ENCODE measurements at regions not wholly inside any gene's neighbourhood (a gene's known extent, or its start where the extent isn't known, plus 50 kb on each side); places are given as distances from the start of the nearest gene placed in this dataset.
"Not testable (repeated sequence)": the region's sequence is repeated elsewhere in the genome, so short reads cannot be mapped to it uniquely, and the experiment has no call there.

GRCh38 chr6:102126488-102126887 lies 733.0 kb downstream of the GRIK2 start:
- no peaks in the 10 kb centered on the region for H3K36me3 ChIP-seq
- no peak overlapping the region for H3K4me3 ChIP-seq
- no peaks in the 10 kb centered on the region for H3K27me3 ChIP-seq
- H3K9me3 ChIP-seq: no peaks in the 10 kb centered on the region
- DNase-seq: no peak

GRCh38 chr6:102127253-102127652 lies 733.7 kb downstream of the GRIK2 start:
- Histone ChIP-seq H3K36me3 (no peaks in the 10 kb centered on the region), H3K9me3 (no peaks in the 10 kb centered on the region), H3K4me3 (no peak overlapping the region), H3K27me3 (no peaks in the 10 kb centered on the region)
- DNase-seq: no peak

- H3K4me3 ChIP-seq: no peak overlapping the region
- H3K27me3 ChIP-seq: no peaks in the 10 kb centered on the region
- no peak for DNase-seq
- H3K36me3 ChIP-seq: no peaks in the 10 kb centered on the region
- no peaks in the 10 kb centered on the region for H3K9me3 ChIP-seq
Observed at GRCh38 chr6:102137859-102138258, 744.4 kb downstream of the GRIK2 start.

DNA sequence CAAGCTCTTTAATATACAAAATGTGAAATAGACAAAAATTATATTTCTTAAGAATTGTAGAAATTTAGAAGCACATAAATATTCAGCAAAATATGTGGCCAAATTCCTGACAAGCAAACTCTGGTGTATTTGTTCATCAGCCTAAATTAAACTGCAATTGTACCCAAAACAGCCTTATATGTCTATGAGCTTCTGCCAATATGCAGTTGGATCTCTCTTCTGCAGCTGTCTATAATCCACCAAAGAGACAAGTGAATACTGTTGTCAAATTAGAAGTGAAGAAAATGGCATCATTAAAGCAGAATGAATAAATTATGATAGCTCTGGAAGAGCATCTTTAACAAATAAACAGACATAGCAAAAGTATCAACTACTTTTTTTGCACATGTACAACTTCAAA lies 755.7 kb downstream of the GRIK2 start:
- Histone ChIP-seq H3K36me3 (no peaks in the 10 kb centered on the region), H3K4me3 (no peak overlapping the region), H3K27me3 (no peaks in the 10 kb centered on the region), H3K9me3 (no peaks in the 10 kb centered on the region)
- no peak for DNase-seq

DNA sequence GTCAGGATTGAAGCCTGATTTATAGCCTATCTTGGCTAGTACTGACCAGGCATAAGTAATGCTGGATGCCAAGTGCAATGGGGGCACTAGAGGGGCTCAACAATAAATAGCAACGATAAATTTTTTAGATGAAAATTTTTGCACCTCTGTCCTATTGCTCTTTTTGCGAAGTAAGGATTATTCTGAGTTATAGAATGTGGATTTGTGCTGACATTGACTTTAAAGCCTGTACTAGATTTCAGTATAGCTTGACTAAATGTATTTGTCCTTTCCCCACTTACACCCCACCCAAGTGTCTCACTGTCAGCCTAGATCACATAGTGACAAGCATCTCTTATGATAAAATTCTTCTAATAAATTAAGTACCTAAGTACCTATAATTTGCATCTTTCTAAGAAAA lies 757.0 kb downstream of the GRIK2 start:
- Histone ChIP-seq H3K4me3 (no peak overlapping the region), H3K9me3 (no peaks in the 10 kb centered on the region), H3K27me3 (no peaks in the 10 kb centered on the region), H3K36me3 (no peaks in the 10 kb centered on the region)
- no peak for DNase-seq

DNA sequence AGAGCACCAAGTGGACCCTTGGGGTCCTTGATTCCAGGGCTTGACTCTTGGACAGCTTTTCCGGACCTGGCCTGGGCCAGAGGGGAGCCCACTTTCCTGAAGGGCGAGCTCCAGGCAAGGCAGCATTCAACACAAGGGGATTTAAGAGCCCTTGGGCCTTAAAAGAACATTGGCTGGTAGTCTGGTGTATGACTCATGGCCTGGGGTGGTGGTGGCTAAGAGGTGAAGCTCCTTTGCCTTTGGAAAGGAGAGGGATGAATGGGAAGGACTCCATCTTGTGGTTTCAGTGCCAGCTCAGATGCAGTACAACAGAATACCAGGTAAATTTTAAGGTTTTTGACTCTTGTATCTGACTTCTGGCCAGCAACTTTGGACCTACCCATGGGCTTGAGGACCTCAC lies 760.7 kb downstream of the GRIK2 start:
- DNase-seq: peak; percentile 1
- Histone ChIP-seq H3K4me3 (no peak overlapping the region), H3K9me3 (no peaks in the 10 kb centered on the region), H3K36me3 (no peaks in the 10 kb centered on the region), H3K27me3 (no peaks in the 10 kb centered on the region)

GRCh38 chr6:102154874-102155273 lies 761.4 kb downstream of the GRIK2 start:
- Histone ChIP-seq H3K4me3 (no peak overlapping the region), H3K36me3 (no peaks in the 10 kb centered on the region), H3K27me3 (no peaks in the 10 kb centered on the region), H3K9me3 (no peaks in the 10 kb centered on the region)
- DNase-seq: no peak

DNA sequence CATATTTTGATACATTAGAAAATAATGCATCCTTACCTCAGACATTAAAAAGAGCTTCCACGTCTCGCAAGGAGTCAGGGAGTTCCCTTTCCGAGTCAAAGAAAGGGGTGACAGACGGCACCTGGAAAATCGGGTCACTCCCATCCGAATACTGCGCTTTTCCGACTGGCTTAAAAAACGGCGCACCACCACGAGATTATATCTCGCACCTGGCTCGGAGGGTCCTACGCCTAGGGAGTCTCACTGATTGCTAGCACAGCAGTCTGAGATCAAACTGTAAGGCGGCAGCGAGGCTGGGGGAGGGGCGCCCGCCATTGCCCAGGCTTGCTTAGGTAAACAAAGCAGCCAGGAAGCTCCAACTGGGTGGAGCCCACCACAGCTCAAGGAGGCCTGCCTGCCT lies 776.3 kb downstream of the GRIK2 start:
- not testable (repeated sequence) for DNase-seq

DNA sequence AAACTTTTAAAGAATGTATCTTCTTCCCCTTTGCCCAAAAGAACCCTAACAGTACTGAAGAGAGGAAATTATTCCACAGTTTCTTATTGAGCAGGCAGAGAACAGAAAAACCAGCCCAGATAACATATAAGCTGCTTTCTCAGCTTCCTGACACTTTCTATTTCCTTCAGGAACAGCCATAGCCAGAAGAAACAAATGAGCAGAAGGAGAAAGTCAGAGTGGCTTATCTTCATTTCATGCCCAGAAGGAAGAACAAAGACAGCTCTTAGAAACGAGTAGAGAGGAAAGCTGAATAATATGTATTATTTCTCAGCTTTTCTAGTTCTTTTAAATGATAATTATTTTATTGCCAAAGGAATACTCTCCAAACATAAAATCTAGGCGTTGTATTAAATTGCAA lies 793.7 kb downstream of the GRIK2 start:
- Histone ChIP-seq H3K4me3 (no peak overlapping the region), H3K27me3 (no peaks in the 10 kb centered on the region), H3K36me3 (no peaks in the 10 kb centered on the region), H3K9me3 (no peaks in the 10 kb centered on the region; the same call in 1 of the 2 replicates)
- no peak for DNase-seq

More for the DNA sequence above, 776.3 kb downstream of the GRIK2 start:
- not testable (repeated sequence) for H3K36me3 ChIP-seq, H3K4me3 ChIP-seq, H3K9me3 ChIP-seq, H3K27me3 ChIP-seq

- Histone ChIP-seq H3K27me3 (no peaks in the 10 kb centered on the region), H3K9me3 (peaks cover 3% of the 10 kb centered on the region), H3K36me3 (no peaks in the 10 kb centered on the region), H3K4me3 (no peak overlapping the region)
- no peak for DNase-seq
Observed at GRCh38 chr6:102195311-102195710, 801.8 kb downstream of the GRIK2 start.

DNA sequence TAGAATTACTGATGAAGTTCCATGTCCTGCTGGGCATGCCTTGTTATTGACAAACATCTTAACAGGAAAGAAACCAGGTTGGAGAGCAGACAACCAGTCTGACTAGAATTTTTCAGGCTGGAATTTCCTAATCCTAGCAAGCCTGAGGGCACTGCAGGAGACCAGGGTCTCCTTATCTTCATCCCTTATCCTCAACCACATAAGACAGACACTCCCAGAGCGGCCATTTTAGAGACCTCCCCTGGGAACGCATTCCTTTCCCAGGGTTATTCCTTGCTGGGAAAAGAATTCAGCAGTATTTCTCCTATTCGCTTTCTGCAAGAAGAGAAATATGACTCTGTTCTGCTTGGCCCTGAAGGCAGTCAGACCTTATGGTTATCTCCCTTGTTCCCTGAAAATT lies 803.7 kb downstream of the GRIK2 start:
- no peak for DNase-seq
- Histone ChIP-seq H3K9me3 (peaks cover 3% of the 10 kb centered on the region; the same call in 1 of the 2 replicates), H3K27me3 (no peaks in the 10 kb centered on the region), H3K36me3 (no peaks in the 10 kb centered on the region), H3K4me3 (no peak overlapping the region)

- Histone ChIP-seq H3K9me3 (no peaks in the 10 kb centered on the region), H3K36me3 (no peaks in the 10 kb centered on the region), H3K27me3 (no peaks in the 10 kb centered on the region), H3K4me3 (no peak overlapping the region)
- DNase-seq: no peak
Observed at GRCh38 chr6:102204351-102204750, 810.8 kb downstream of the GRIK2 start.

- Histone ChIP-seq H3K4me3 (no peak overlapping the region), H3K36me3 (no peaks in the 10 kb centered on the region), H3K9me3 (no peaks in the 10 kb centered on the region), H3K27me3 (no peaks in the 10 kb centered on the region)
- no peak for DNase-seq
Observed at GRCh38 chr6:102215425-102215824, 821.9 kb downstream of the GRIK2 start.

GRCh38 chr6:102216232-102216631 lies 822.7 kb downstream of the GRIK2 start:
- Histone ChIP-seq H3K4me3 (no peak overlapping the region), H3K27me3 (no peaks in the 10 kb centered on the region), H3K36me3 (no peaks in the 10 kb centered on the region), H3K9me3 (no peaks in the 10 kb centered on the region)
- DNase-seq: no peak

GRCh38 chr6:102223942-102224341 lies 830.4 kb downstream of the GRIK2 start:
- Histone ChIP-seq H3K36me3 (no peaks in the 10 kb centered on the region), H3K4me3 (no peak overlapping the region)
- DNase-seq: no peak

GRCh38 chr6:102229271-102229670 lies 835.8 kb downstream of the GRIK2 start:
- no peaks in the 10 kb centered on the region for H3K9me3 ChIP-seq
- H3K4me3 ChIP-seq: no peak overlapping the region
- no peak for DNase-seq
- H3K36me3 ChIP-seq: no peaks in the 10 kb centered on the region
- no peaks in the 10 kb centered on the region for H3K27me3 ChIP-seq

More at GRCh38 chr6:102223942-102224341, 830.4 kb downstream of the GRIK2 start:
- no peaks in the 10 kb centered on the region for H3K9me3 ChIP-seq
- no peaks in the 10 kb centered on the region for H3K27me3 ChIP-seq
